Fibroblast of the aortic adventitia (primary cell): ENCODE measurements at regions not wholly inside any gene's neighbourhood (a gene's known extent, or its start where the extent isn't known, plus 50 kb on each side); places are given as distances from the start of the nearest gene placed in this dataset.

Source experiments
- DNase-seq: peaks from one replicate; pipeline ENCODE4 v3.0.0-alpha.2; 2010; ENCODE audit warnings: low read depth
- H3K4me3 ChIP-seq: 2 replicates; pipeline ENCODE4 v1.5.1; 2011; ENCODE audit warnings: low read depth, mild to moderate bottlenecking, control low read depth, low read length, moderate library complexity
- TF ChIP-seq, protein P1 (sequence below): IDR thresholded peaks from 2 replicates; pipeline ENCODE4 v1.5.1; 2011; ENCODE audit warnings: mild to moderate bottlenecking, low read length, control low read depth, inconsistent platforms; ENCODE audit not compliant: insufficient read depth

DNA sequence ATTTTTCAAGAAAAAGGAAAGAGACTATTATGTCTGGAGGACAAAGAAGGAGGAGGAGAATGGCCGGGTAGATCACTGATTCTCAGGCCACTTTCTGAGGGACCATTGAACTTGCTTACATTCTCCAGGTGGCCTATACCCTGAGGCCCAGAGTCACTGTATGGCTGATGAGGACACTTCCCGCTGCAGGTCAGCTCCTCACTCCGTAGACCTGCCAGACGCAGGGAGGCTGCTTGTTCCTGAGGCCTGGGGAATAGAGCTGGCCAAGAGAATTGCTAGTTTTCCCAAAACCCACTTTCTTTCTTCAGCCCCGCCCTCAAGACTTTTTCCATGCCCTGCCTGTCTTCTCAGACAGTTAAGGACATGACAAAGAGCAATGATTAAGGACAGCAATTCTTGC is 510.5 kb upstream of the TBX3 start:
- TF ChIP-seq, protein P1, sequence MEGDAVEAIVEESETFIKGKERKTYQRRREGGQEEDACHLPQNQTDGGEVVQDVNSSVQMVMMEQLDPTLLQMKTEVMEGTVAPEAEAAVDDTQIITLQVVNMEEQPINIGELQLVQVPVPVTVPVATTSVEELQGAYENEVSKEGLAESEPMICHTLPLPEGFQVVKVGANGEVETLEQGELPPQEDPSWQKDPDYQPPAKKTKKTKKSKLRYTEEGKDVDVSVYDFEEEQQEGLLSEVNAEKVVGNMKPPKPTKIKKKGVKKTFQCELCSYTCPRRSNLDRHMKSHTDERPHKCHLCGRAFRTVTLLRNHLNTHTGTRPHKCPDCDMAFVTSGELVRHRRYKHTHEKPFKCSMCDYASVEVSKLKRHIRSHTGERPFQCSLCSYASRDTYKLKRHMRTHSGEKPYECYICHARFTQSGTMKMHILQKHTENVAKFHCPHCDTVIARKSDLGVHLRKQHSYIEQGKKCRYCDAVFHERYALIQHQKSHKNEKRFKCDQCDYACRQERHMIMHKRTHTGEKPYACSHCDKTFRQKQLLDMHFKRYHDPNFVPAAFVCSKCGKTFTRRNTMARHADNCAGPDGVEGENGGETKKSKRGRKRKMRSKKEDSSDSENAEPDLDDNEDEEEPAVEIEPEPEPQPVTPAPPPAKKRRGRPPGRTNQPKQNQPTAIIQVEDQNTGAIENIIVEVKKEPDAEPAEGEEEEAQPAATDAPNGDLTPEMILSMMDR = no peak
- H3K4me3 ChIP-seq = no peak overlapping the region
- DNase-seq = no peak

DNA sequence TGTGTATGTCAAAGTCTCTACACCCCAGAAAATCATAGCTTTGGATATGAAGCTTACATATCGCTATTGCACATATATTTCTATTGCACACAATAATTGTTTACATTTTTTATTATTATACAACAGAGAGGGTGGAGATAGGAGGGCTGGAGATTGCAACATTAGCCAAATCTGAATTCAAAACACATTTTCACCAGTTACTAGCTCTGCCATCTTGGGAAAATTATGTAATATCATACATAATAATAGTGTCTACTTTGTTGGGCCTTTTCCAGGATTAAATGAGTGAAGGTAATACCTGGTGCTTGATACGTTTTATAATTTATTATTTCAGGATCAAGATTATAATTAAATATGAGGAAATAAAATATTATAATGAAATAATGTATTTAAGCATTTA is 507.4 kb upstream of the TBX3 start:
- no peak overlapping the region for H3K4me3 ChIP-seq
- peak; percentile 43 for DNase-seq
- TF ChIP-seq, protein P1 = no peak

DNA sequence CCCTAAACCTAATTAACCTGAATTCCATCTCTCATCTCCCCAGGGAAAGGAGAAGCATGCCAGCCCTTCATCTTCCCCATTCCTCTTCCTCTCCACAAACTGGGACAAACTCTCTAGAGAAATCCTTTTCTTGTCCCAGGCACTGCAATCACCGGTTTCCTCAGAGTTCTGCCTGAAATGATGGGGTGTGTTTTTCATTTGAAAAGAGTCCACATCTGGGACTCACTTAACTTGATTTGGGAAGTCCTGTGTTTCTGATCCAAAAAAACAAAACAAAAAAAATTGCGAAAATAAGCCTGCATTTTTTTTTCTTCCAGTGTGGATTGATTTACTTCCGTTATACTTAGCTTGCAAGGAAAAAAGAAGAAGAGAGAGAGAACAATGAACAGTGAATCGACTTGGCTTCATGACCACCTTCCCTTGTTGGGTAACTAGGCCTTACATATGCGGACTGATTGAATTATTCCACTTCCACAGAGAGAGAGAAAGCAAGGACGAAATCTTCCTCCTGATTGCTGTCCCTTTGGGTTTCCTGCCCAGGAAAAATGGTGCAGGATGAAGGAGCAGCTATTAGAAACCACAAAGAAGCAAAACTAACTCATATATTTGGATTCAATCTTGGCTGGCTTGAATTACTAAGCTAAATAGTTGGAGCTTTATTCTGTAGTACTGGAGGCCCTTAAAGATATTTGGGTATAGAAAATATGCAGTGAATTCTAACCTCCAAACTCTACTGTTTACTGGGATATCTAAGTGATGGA is 506.2 kb upstream of the TBX3 start:
- no peak for DNase-seq
- H3K4me3 ChIP-seq = no peak overlapping the region
- TF ChIP-seq, protein P1 = no peak

DNA sequence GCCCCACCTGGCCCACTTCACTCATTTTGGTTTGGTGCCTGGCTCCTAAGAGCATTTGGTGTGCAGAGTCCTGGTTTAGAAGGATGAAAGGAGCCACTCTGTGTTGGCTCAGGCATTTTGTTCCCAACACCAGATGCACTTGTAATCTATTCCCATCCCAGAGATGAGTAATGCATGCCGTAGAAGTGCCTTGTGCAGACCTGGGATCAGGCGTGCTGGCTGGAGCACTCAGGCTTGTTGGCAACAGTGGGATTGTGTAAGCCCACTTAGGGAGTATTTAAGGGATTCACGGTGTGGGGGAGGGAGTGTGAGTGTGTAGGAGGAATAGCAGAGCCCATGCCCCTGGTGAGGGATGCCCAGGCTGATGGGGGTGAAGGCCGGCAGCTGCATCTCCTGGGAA is 501.5 kb upstream of the TBX3 start:
- TF ChIP-seq, protein P1 = no peak
- no peak overlapping the region for H3K4me3 ChIP-seq
- DNase-seq = peak; percentile 28

DNA sequence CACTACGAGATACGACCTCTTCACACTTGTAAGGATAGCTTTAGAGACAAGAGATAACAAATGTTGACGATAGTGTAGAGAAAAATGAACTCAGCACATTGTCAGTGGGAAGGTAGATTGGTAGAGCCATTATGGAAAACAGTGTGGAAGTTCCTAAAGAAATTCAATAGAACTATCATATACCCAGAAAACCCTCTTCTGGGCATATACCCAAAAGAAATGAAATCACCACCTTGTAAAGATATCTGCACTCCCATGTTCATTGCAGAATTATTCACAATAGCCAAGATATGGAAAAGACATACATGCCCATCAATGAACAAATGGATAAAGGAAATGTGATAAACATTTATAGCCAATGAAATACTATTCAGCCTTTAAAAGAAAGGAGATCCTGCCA is 499.8 kb upstream of the TBX3 start:
- TF ChIP-seq, protein P1 = no peak
- no peak for DNase-seq

DNA sequence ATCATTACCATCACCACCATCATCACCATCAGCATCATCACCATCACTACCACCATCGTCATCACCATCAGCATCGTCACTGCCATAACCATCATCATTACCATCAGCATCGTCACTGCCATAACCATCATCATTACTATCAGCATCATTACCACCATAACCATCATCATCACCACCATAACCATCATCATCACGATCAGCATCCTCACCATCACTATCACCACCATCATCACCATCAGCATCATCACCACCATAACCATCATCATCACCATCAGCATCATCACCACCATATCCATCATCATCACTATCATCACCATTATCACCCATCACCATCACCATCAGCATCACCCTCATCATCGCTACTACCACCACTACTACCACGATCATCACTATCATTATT is 493.9 kb upstream of the TBX3 start:
- DNase-seq = no peak

More for the DNA sequence above, 499.8 kb upstream of the TBX3 start:
- no peak overlapping the region for H3K4me3 ChIP-seq

More for the DNA sequence above, 493.9 kb upstream of the TBX3 start:
- TF ChIP-seq, protein P1 = no peak
- H3K4me3 ChIP-seq = no peak overlapping the region
